Kidney (tissue), 13 donors: ENCODE measurements at regions not wholly inside any gene's neighbourhood (a gene's known extent, or its start where the extent isn't known, plus 50 kb on each side); places are given as distances from the start of the nearest gene placed in this dataset.

ENCODE experiments used
- DNase-seq, 5 donors: peaks; one replicate each; pipeline ENCODE4 v3.0.0-alpha.2; 2013 to 2020
- FAIRE-seq: peaks from 2 replicates; lab custom pipeline; 2012; peaks lifted over from hg19 to GRCh38; lab: Jason Lieb, UNC
- H3K27ac ChIP-seq, 2 donors: one replicate each; pipeline ENCODE4 v1.7.0; 2013; ENCODE audit warnings: low read depth in 2 of 2, low read length in 2 of 2, inconsistent platforms in 1 of 2
- H3K27me3 ChIP-seq: one replicate; pipeline ENCODE4 v1.7.1; 2013; ENCODE audit warnings: low read length, inconsistent platforms; ENCODE audit not compliant: control insufficient read depth, insufficient read depth
- H3K36me3 ChIP-seq, 3 donors: one replicate each; pipeline versions ENCODE4 v1.7.0 to v1.7.1; 2013; ENCODE audit warnings: low read length in 3 of 3, control low read depth in 1 of 3, inconsistent platforms in 1 of 3; ENCODE audit not compliant: insufficient read depth in 3 of 3, control insufficient read depth in 2 of 3
- H3K4me1 ChIP-seq, 3 donors: one replicate each; pipeline versions ENCODE4 v1.7.0 to v1.7.1; 2013; ENCODE audit warnings: low read length in 3 of 3, inconsistent platforms in 1 of 3, low read depth in 1 of 3; ENCODE audit not compliant: control insufficient read depth in 2 of 3, insufficient read depth in 2 of 3
- H3K4me3 ChIP-seq, 3 donors: one replicate each; pipeline versions ENCODE4 v1.7.0 to v1.8.1; 2013; ENCODE audit warnings: low read length in 3 of 3, control low read depth in 1 of 3, inconsistent platforms in 1 of 3
- H3K9ac ChIP-seq, 3 donors: one replicate each; pipeline versions ENCODE4 v1.7.0 to v1.7.1; 2013; ENCODE audit warnings: low read length in 3 of 3, control low read depth in 1 of 3, inconsistent platforms in 1 of 3
- H3K9me3 ChIP-seq, 3 donors: one replicate each; pipeline versions ENCODE4 v1.7.0 to v1.7.1; 2013; ENCODE audit warnings: low read length in 3 of 3, control low read depth in 1 of 3, inconsistent platforms in 1 of 3; ENCODE audit not compliant: control insufficient read depth in 2 of 3, insufficient read depth in 1 of 3
- intact Hi-C: fragments of 100-400 bp; cut with DNase I; formaldehyde crosslinking; loops from one replicate; pipeline ENCODE4 v1.11.1; 2022
- TF ChIP-seq, protein P1 (sequence below): IDR thresholded peaks from 3 replicates; pipeline ENCODE4 v1.5.1; 2012; ENCODE audit warnings: mild to moderate bottlenecking, moderate library complexity, borderline replicate concordance; ENCODE audit not compliant: insufficient read depth; ENCODE audit errors: extremely low read depth
- donor health status: control.
- donor health status: control.
- donor health status: control.
- donor health status: control.
- donor health status: control.
- donor health status: DM: yes; HTN: yes; CAD: no.
- donor health status: Normal renal cell carcinoma (clear cell type).

DNA sequence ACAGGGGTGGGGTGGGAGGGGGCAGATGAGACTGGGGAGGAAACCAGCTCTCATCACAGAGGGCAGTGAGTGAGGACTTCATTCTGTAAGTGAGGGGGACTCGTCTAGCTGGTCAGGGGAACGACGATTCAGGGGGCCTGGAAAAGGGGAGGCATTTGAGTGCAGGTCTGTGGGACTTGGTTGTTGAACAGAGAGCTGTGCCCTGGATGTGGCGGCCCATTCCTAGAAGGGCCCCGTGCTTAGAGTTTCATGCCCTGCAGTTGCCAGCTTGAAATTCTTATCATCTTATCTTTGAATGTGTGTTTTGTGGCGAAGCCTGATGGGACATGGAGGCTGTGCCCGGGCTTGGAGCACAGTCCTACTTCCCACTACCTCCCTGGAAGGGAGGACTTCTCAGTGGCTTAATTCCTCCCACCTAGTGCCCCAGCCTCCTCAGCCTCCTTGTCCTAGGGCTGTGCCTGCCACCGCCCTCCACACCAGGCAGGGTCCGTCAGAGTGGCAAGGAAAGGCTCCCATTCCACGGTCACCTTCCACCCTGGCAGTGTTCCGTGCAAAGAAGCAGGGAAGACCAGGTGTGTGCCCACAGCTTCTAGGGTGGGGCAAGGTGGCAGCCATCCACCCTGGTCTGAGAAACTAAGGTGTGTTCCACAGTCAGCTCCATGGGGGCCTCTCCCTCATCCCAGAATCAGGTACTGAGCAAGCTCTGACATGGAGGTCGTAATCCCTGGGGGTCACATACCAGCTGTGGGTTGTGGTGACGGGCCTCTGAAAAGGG, 59.7 kb upstream of the LMO1 start:
- FAIRE-seq, result no peak
- H3K27me3 ChIP-seq, result peaks cover 2% of the 10 kb centered on the region
- TF ChIP-seq, protein P1, sequence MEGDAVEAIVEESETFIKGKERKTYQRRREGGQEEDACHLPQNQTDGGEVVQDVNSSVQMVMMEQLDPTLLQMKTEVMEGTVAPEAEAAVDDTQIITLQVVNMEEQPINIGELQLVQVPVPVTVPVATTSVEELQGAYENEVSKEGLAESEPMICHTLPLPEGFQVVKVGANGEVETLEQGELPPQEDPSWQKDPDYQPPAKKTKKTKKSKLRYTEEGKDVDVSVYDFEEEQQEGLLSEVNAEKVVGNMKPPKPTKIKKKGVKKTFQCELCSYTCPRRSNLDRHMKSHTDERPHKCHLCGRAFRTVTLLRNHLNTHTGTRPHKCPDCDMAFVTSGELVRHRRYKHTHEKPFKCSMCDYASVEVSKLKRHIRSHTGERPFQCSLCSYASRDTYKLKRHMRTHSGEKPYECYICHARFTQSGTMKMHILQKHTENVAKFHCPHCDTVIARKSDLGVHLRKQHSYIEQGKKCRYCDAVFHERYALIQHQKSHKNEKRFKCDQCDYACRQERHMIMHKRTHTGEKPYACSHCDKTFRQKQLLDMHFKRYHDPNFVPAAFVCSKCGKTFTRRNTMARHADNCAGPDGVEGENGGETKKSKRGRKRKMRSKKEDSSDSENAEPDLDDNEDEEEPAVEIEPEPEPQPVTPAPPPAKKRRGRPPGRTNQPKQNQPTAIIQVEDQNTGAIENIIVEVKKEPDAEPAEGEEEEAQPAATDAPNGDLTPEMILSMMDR, result no peak

DNA sequence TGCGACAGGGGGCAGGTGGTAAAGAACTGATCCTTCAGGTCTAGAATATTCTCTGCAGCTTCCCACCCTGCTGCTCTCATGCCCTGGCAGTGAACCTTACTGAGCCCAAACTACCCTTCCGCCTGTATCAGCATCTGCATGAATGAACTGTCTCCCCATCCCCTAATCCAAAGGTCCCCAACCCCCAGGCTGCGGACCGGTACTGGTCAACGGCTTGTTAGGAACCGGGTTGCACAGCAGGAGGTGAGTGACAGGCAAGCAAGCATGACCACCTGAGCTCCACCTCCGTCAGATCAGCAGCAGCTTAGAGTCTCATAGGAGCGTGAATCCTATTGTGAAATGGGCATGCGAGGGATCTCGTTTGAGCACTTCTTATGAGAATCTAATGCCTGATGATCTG, 58.2 kb upstream of the LMO1 start:
- FAIRE-seq (no peak), DNase-seq (no peak)
- H3K4me1 ChIP-seq, result no peaks in the 10 kb centered on the region
- TF ChIP-seq, protein P1, result no peak
- H3K9me3 ChIP-seq, result no peaks in the 10 kb centered on the region
- intact Hi-C loops, result no loop called here
- no peak overlapping the region for H3K9ac ChIP-seq
- H3K27ac ChIP-seq, result no peak overlapping the region
- no peaks in the 10 kb centered on the region for H3K36me3 ChIP-seq
- peaks cover 2% of the 10 kb centered on the region for H3K27me3 ChIP-seq
- no peak overlapping the region for H3K4me3 ChIP-seq

More for the DNA sequence above, 59.7 kb upstream of the LMO1 start:
- intact Hi-C loops, result no loop called here
- no peak overlapping the region for H3K4me3 ChIP-seq
- H3K4me1 ChIP-seq, result no peaks in the 10 kb centered on the region
- H3K9me3 ChIP-seq, result no peaks in the 10 kb centered on the region
- no peak for DNase-seq
- H3K27ac ChIP-seq, result no peak overlapping the region
- no peak overlapping the region for H3K9ac ChIP-seq
- no peaks in the 10 kb centered on the region for H3K36me3 ChIP-seq

GRCh38 chr11:8320076-8320475, 56.4 kb upstream of the LMO1 start:
- Histone ChIP-seq H3K4me1 (no peaks in the 10 kb centered on the region), H3K27me3 (peaks cover 2% of the 10 kb centered on the region), H3K27ac (no peak overlapping the region), H3K4me3 (no peak overlapping the region), H3K9ac (no peak overlapping the region), H3K9me3 (no peaks in the 10 kb centered on the region), H3K36me3 (no peaks in the 10 kb centered on the region)
- intact Hi-C loops, result no loop called here
- FAIRE-seq (no peak), DNase-seq (no peak)
- TF ChIP-seq, protein P1, result no peak

- Histone ChIP-seq H3K36me3 (no peaks in the 10 kb centered on the region), H3K4me3 (no peak overlapping the region), H3K9ac (no peak overlapping the region), H3K27me3 (peaks cover 2% of the 10 kb centered on the region), H3K4me1 (no peaks in the 10 kb centered on the region), H3K9me3 (no peaks in the 10 kb centered on the region), H3K27ac (no peak overlapping the region)
- intact Hi-C loops, result no loop called here
- DNase-seq, result no peak
- no peak for FAIRE-seq
- TF ChIP-seq, protein P1, result no peak
These were observed 54.9 kb upstream of the LMO1 start for GRCh38 chr11:8318536-8318935.
